HG03439 (cell line): ENCODE measurements at regions not wholly inside any gene's neighbourhood (a gene's known extent, or its start where the extent isn't known, plus 50 kb on each side); places are given as distances from the start of the nearest gene placed in this dataset.

Source experiments
- ATAC-seq: cut with Tn5 transposase; IDR thresholded peaks from one replicate; pipeline ENCODE4 v1.9.1; 2021; ENCODE audit warnings: mild to moderate bottlenecking, moderate library complexity; ENCODE audit not compliant: unreplicated experiment

GRCh38 chr11:116172156-116172555 is 600.6 kb downstream of the BUD13 start:
- ATAC-seq = no peak

GRCh38 chr11:116171271-116172140 is 601.3 kb downstream of the BUD13 start:
- ATAC-seq = no peak

GRCh38 chr11:116170526-116171120 is 602.2 kb downstream of the BUD13 start:
- ATAC-seq = no peak

- ATAC-seq = no peak
Observed at GRCh38 chr11:116169776-116170175, 603.0 kb downstream of the BUD13 start.

- no peak for ATAC-seq
Observed at GRCh38 chr11:116168459-116168787, 604.4 kb downstream of the BUD13 start.

- no peak for ATAC-seq
Observed at GRCh38 chr11:116167706-116168458, 604.9 kb downstream of the BUD13 start.

GRCh38 chr11:116166573-116167465 is 606.0 kb downstream of the BUD13 start:
- no peak for ATAC-seq

GRCh38 chr11:116164843-116165242 is 607.9 kb downstream of the BUD13 start:
- no peak for ATAC-seq

GRCh38 chr11:116162886-116163230 is 609.9 kb downstream of the BUD13 start:
- no peak for ATAC-seq

GRCh38 chr11:116162086-116162885 is 610.5 kb downstream of the BUD13 start:
- no peak for ATAC-seq

GRCh38 chr11:116148645-116149044 is 624.1 kb downstream of the BUD13 start:
- ATAC-seq = no peak

GRCh38 chr11:116148056-116148455 is 624.7 kb downstream of the BUD13 start:
- ATAC-seq = no peak

GRCh38 chr11:116145187-116145865 is 627.5 kb downstream of the BUD13 start:
- no peak for ATAC-seq

GRCh38 chr11:116144387-116144958 is 628.3 kb downstream of the BUD13 start:
- no peak for ATAC-seq

- ATAC-seq = no peak
Observed at GRCh38 chr11:116138280-116138679, 634.1 kb upstream of the CADM1 start.

GRCh38 chr11:116137753-116138152 is 633.5 kb upstream of the CADM1 start:
- ATAC-seq = no peak

GRCh38 chr11:116136987-116137674 is 632.9 kb upstream of the CADM1 start:
- ATAC-seq = no peak

GRCh38 chr11:116135891-116136290 is 631.7 kb upstream of the CADM1 start:
- no peak for ATAC-seq

- ATAC-seq = no peak
Observed at GRCh38 chr11:116134450-116134849, 630.2 kb upstream of the CADM1 start.
